HG03565 (cell line): ENCODE measurements at regions not wholly inside any gene's neighbourhood (a gene's known extent, or its start where the extent isn't known, plus 50 kb on each side); places are given as distances from the start of the nearest gene placed in this dataset.
A peak's percentile ranks its signal among the peaks of the same experiment; 100 is the strongest.

Experiments
- ATAC-seq: cut with Tn5 transposase; IDR thresholded peaks from one replicate; pipeline ENCODE4 v1.9.1; 2021; ENCODE audit warnings: mild to moderate bottlenecking, moderate library complexity; ENCODE audit not compliant: unreplicated experiment

DNA sequence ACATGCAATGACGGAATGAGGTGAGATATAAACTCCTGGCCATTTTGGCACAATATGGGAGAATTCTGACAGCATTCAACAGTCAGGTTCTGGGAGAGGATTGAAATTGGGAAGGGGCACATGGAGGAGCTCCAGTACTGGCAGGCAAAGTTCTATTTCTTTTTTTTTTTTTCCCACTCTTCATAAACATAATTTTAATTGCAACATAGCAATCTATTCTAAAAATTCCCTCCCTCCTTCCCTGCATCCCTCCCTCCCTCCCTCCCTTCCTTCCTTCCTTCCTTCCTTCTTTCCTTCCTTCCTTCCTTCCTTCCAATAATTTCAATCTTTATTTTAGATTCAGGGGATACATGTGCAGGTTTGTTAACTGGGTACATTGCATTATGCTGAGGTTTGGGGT is 93.2 kb downstream of the PTCSC3 start:
- ATAC-seq = no peak

DNA sequence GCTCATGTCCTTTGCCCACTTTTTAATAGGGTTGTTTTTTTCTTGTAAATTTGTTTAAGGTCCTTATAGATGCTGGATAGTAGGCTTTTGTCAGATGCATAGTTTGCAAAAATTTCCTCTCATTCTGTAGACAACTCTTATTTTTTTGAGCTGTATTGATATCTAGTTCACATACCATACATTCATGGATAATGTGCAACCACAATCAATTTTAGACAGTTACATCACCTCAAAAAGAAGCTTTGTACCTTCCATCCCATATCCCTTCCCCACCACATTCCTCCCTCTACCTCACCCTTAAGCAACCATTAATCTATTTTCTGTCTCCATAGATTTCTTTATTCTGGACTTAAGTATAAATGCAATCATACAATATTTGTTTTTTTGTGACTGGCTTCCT is 98.4 kb downstream of the PTCSC3 start:
- ATAC-seq = no peak

DNA sequence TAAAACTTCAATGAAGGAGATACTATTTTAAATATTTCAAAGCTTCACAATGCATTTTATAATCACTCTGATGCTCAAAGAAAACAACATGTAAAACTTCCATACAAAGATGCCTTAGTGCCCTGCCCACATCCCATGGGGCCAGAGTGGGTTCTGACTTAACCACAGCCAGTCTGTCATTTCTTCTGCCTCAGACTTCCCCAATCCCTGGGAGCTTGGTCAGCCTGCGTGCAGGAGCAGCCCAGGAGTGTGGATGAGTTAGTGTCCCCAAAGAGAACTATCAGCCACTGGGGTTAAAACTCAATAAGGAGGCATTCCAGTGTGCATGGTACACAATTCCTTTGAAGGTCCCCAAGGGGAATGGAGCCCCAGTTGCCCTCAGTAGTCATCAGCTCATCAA is 100.3 kb downstream of the PTCSC3 start:
- ATAC-seq = no peak

DNA sequence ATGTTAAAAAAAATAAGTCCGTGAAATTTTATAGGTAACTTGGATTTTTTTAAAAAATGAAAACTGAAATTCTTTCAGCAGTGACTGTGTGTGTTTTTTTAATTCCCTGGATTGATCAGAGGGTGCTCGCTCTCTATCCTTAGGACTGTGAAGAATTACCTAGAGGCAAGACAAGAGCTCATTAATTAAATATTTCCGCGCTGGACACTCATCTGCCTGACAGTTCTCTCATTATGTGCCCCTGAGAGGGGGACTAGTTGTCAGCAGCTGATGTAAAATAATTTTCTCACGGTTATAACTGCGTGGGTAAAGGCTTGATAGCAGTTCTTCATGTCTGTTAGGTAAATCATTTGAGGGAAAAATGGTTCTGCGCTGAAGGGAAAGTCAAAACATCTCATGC is 101.3 kb downstream of the PTCSC3 start:
- no peak for ATAC-seq

DNA sequence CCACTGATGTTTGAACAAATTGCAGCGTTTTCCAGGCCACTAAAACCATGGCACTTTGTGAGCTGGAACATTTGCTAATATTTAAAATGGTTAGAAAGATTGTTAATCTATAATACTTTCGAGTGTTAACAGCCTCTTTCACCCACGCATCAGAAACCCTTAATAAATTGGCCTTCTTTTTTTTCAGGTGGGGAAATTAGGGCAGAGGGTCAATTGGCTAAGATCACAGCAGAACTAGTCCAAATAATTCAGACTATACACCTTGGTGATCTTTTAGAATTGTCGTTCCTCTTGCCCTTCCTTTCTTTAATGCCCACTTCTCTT is 105.8 kb downstream of the PTCSC3 start:
- no peak for ATAC-seq

DNA sequence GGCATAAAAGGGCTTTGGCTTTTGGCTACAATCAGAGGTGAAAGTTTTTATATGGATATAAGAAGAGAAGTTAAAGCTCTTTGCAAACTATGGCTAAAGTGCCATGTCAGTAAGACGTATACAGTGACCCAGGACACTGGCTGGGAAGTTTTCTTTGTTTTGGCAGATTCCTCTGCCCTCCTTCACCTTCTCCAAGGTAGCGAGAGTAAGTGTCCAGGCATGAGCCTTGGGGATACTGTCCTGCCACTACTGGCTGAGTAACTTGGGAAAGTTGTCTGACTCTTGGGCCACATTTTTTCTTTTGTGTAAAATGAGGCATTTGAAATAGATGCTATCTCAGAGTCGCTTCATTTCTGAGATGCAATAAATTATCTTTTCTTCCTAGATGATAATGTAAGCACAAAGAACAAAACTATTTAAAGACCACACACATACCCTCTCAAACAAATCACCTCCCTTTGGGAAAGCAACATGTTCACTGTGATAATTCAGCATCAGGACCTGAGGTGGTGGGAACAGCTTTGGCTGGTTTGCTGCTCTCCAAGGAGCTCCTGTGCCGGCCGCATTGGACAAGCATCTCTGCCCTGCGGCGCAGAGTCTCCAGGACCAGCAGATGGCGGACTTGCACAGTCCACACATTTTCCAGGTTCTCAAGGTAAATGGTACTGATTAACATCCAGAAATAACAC is 106.3 kb downstream of the PTCSC3 start:
- no peak for ATAC-seq

DNA sequence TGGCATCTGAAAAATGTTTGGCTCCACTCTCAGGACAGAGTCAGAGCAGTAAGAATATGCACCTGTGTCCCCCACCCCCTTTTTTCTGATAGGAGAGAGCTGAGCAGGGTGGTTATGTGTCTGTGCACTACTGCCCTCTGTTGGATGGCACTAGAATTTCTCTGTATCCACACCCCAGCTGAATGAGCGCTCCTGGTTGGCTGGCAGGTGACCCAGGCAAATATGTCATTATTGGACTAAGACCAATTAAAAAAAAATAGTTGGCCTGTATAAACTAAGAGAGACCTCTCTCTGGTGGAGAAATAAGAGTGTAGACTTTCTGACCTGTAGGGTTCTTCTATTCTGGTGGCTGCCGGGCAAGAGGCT is 107.0 kb downstream of the PTCSC3 start:
- ATAC-seq = peak; percentile 62

DNA sequence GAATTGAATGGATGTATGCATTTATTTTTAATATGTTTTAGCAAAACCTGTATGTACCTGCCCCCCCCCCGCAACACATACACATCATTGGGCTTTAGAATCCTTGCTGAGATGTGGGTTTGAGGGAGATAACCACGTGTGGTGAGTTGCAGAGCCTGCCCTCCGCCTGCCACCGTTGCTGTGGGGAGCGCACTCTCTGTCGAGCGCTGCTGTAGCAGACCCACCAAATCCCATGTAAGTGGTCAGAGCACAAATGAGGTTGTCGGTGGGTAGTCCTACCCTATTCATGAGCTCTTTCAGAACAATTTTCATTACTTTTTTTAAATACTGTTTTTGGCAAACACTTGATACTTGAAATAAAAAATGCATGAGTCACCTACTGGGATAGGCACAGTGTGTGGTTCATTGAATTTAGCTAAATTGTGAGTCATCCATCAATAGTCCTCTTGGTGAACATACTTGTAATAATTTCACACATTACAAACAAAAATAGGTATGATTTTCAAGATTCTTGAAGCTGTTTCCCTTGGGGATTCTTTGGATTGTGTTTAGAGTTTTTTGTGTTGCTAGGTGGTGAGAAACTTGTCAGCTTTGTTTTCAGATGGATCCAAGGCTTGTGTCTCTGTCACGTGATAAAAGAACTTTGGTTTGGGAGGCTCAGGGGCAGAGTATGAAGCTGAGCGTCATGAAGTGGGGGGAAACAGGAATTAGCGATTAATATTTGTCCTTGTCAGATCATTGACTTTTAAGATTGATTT is 107.6 kb downstream of the PTCSC3 start:
- no peak for ATAC-seq

DNA sequence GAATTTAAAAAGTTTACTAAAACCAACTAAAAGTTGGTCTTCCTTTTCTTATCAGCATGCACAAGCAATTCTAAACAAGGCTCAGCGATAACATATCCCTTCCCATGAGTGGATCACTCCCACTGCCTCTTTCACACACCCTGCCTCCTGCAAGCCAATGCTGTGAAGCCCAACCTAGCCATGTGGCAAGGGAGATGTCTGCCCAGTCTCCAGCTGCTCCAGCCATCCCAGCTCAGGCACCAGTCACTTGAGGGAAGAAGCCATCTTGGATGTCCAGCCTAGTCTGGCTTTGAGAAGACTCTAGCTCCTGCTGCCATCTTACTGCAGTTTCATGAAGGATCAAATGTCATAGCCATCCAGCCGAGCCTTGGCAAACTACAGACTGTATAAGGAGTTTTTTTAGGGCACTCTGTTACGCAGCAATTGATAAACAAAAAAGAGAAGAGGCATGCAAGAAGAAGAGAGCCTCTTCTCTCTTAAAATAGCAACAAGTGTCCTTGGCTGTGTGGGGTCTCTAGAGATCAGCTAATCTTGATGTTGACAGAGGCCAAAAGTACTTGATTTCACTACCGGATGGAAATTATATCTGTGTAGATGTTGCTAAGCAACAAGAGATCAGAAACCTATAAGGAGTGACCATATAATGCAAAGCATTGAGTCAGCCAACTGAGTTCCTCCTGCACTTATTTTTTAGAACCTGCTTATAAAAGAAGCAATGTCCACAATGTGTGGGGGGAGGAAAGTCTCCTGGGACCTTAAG is 108.9 kb downstream of the PTCSC3 start:
- ATAC-seq = no peak

DNA sequence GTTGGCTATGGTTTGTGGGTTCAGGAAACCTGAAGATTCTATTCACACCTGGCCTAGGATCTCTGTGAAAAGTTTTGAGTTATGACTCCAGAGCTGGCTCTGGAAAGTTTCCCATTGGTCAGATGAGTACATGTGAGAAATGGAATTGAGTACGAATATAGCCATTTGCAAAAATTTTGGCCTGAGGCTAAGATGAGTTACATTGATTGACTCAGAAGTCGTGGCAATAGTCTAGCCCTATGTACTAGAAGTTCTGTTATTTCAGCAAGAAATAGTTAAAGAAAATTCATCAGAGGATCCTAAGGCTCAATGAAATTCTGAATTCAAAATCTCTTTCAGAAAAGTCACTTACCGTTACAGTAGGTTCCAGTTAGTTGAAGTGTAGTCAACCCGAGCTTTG is 109.9 kb downstream of the PTCSC3 start:
- no peak for ATAC-seq

DNA sequence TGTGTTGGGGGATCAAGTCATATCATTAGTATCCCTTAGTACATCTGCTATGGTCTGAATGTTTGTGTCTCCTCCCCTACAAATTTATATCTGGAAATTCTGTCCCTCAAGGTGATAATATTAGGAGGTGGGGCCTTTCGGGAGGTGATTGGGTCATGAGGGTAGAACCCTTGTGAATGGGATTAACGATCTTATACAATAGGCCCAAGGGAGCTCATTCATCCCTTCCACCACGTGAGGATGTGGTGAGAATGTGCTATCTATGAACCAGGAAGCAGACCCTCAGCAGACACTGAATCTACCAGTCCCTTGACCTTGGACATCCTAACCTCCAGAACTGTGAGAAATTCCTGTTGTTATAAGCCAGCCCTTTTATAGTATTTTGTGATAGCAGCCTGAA is 110.7 kb downstream of the PTCSC3 start:
- ATAC-seq = no peak

DNA sequence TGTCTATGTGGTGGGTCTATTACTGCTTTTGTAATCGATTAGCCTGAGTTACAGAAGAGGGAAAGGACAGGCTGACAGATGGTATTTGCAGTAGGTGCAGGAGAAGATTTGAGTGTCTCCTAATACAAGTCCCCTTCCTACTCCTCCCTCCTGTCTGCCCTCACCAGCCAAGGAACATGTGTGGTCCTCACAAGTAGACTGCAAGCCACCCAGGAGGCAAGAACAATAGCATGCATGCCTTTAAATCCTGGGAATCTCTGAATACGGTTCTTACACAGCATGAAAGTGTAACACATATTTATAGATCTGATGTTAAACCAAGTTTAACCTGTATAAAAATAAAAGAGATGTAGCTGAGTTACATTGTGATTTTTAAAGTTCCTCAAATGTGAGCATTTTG is 117.0 kb downstream of the PTCSC3 start:
- ATAC-seq = no peak

DNA sequence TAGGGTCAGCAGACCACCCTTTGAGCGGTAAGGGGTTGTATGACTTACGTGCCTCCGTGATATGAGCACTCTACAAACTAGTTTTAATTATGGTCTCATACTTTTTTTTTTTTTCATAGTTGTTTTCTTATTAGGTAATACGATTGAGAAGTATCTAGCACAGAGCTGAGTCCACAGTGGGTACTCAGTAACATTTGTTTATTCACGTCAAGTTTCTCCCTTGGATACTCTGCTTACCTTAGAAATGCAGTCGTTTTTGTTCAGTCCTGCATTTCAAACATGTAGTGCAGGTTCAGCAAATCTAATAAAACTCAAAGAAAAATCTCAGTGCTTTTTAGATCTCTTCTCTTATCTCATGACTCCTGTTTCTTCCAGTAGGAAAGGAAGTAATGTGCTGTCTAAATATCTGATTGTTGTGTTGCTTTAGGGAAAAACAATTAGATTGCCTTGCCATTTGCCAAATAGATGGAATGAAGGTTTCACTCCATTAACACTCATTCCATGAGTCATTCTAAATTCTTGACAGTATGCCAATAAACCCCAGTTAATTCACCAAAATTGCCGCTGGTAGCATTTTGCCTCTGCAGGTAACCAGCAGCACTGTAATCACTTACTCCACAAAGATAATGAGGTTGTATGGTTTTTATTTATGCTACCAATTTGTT is 118.9 kb downstream of the PTCSC3 start:
- ATAC-seq = no peak

DNA sequence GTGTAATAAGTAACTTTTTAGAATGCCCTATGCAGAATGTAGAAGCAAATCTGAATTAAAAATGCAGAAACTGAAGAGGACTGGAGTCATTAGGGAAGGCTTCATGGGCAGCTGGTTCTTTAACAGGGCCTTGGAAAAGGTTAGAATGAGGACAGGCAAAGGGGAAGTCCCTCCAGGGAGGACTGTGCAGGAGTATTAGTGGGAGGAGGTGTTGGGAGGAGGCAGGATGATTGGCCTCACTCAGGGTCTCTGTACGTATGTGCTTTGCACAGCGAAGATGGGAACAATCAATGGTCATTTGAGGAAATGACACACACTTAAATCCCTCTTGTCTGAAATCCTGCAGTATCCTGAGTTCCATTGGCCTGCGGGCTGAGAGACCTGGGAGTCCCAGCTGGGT is 119.7 kb downstream of the PTCSC3 start:
- no peak for ATAC-seq

DNA sequence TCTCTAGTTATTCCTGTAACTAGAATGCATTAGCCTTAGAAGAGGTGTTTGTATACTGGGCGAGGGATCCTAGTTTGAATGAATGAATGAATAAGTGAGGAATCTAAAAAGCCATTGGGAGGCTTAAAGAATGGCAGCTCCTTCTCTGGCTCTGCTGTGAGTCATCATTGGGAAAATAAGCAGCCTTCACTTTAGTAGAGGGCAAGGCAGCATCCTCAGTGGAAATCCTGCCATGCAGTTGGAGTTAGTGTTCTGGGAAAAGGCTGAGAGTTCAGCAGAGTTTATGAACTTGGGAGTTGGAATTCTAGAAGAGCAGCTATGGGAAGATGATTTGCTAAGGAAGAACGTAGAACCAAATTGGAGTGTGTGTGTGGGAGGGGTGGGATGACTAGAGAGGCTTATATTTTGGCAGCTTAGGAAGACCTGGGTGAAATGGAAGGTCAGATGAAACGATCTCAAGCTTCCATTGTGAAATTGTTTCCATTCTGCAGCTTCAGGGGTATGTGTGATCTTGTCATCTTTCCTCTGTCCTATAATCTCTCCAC is 120.8 kb downstream of the PTCSC3 start:
- ATAC-seq = no peak

DNA sequence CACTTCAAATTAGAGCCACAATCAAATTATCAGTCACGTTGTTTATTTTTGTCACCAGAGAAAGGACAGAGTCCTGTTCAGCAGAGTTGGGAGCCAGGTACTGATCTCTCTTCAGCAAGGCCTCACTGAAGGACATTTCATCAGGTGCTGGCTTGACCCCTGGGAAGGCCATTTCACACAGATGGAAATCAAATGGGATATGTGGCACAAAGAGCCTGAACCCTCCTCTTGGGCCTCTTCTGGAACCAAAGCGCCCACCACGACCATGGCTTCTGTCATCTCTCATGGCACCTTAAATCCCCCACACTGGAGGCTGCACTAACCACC is 121.5 kb downstream of the PTCSC3 start:
- no peak for ATAC-seq

DNA sequence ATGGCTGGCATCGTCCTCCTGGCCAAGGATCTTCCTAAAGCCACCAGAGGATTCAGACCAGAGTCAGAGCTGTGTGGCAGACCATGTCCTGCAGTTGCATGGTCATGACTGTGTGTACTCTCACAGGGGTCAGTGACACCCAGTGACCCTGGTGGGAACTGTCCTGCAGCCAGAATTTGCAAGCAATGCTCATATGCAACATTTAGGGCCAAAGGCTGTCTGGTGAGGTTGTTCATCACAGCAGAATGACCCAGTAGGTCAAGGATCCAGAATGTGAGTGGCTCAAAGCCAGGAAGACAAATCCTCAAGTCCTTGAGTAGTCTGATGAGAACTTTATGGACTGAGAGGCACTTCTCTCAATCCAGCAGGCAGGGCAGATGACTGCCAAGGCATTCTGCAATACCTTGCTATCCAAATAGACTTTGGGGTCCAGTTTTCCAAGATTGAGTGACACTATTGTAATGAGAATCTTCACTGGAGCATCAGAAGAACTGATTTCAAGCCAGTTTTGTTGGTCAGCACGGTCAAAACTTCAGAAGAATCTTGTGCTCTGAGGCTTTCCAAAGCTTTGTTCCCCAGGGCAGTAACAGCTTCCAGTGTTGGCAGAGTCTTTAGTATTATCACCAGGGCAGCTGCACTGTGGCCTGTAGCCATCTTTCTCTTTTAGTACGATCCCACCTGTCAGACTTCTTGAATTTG is 122.0 kb downstream of the PTCSC3 start:
- ATAC-seq = no peak

DNA sequence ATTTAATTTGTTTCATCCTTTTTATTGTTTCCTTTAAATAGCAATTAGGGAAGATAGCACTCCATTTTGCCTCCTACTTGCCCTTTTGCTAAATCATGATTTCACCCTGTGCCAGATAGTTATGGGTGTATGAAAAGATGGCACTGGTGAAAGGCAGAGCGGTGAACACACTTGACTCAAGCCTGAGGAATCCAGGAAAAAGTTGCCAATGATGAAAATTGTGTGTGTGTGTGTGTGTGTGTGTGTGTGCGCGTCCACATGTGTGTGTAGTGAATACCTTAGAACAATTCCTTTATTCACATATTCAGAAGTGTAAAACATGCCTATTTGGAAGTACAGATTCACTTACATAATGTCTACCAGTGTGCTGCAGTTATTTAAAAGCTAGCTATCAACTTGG is 123.8 kb downstream of the PTCSC3 start:
- no peak for ATAC-seq

DNA sequence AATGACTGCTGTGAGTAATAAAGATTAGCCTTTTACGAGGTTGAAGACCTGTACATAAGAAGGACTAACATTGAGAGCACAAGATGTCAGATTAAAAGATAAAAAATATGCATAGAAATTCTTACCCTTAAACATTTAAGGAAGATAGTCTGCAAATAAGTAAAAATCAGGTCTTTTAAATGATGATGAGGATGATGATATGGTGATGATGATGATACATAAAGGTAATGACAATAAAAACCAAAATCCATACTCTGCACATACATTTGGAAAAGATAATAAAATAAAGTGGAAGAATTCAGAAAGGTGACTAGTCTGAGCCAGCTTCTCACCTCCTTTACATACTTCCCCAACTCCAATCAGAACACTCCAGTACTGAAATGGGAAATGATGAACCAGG is 124.5 kb downstream of the PTCSC3 start:
- ATAC-seq = no peak

DNA sequence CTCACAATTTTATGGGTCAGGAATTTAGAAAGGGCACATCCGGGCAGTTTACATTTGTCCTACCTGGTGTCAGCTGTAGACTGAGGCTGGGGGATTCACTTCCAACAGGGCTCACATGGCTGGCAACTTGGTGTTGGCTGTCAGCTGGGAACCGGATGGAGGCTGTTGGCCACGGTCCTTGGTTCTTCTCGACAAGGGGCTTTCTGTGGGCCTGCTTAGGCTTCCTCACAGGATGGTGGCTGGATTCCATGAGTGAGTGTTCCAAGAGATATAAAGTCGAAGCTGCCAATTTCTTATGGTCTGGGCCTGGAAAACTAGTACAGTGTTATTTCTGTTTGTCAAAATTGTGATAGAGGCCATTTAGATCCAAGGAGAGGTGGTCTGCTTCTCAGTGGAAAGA is 127.9 kb downstream of the PTCSC3 start:
- no peak for ATAC-seq

DNA sequence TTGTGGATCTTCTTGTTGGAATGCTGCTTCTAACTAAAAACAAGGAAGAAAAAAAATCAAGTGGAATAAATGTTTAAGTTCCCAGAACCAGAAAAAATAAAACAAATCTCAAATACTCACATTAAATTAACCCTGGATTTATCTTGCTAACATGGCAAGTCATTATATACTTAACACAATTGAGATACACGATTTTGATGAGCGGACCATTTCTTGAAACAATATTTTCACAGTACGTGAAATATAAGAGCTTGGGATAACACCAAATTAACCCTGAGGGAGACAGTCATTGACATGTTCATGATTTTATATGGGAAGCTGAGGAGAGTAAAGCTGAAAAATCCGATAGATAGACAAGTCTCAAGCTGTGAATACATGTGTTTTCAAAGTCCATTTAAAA is 128.6 kb downstream of the PTCSC3 start:
- no peak for ATAC-seq
